ENCODE measurements at regions not wholly inside any gene's neighbourhood (a gene's known extent, or its start where the extent isn't known, plus 50 kb on each side); places are given as distances from the start of the nearest gene placed in this dataset.
"Not testable (repeated sequence)": the region's sequence is repeated elsewhere in the genome, so short reads cannot be mapped to it uniquely, and the experiment has no call there.

DNA sequence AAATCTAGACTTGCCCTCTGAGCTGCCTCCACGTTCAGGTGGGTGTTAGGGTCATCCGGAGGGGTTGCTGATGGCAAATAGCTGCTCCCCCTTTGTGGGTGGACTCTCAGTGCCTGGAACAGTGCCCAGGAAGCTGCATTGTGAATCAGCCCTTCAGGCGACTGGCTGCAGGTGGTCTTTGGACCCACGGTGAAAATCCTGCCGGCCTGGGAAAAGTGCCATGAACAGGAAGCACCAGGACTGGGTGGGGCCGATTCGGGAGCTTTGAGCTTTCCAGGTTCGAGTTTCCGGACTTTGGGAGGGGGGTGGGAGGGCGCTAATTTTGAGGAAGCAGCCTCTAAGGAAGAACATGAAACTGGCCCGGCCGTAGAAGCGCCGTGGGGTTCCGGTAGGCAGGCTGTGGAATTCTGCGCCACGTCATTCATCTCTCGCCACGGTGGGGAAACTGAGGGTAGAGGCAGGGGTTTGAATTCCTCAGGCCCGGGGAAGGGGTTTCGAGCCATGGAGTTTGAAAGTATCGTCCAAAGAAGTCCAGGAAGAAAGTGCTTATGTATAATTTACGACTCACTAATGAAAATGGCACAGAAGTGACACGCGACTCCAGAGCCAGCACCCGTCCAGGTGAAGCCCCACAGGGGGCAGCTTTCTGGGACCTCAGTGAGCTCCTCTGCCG is 199.4 kb downstream of the BANP start:
- TF ChIP-seq POLR2A, POLR2AphosphoS5 (IDR thresholded peaks at IDR 0.05; ENCODE audit: low read depth, low read length): not testable (repeated sequence)
